ENCODE measurements at regions not wholly inside any gene's neighbourhood (a gene's known extent, or its start where the extent isn't known, plus 50 kb on each side); places are given as distances from the start of the nearest gene placed in this dataset.

DNA sequence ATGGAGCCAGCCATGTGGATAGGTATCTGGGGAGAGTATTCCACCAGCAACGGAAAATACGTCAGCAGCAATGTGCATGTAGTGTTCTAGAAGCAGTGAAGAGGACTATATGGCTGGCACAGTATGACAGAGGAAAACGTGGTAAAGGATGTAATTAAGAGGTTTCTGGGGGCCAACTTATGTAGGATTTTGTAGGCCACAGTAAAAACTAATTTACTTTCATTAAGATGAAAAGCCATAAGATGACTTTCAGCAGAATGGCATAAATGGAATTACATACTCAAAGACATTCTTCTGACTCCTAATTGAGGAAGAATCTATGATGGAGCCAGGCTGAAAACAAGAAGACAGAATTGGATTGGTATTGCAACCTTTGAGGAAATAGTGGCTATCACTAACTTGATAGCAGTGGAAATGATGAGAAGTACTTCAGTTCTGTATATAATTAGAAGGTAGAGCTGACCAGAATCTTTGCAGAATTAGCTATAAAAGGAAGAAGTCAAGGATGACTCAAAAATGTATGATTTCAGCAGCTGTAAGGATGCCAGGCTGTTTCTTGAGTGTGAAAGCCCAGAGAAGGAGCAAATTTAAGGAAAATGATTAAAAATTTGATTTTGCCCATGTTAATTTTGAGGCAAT, 156.7 kb downstream of the MBL2 start:
- Histone ChIP-seq H3K36me3 (ENCODE audit: control insufficient read depth in 2 of 2, extremely low read depth in 1 of 2, insufficient read depth in 2 of 2, low read length in 2 of 2) (no peaks in the 10 kb centered on the region), H3K4me3 (replicated peaks in 1 of 3; ENCODE audit: insufficient read depth in 1 of 3, low read depth in 1 of 3, low read length in 3 of 3) (no peak overlapping the region), H3K4me2 (ENCODE audit: insufficient read depth, low read length) (no peak overlapping the region), H4K20me1 (replicated peaks; ENCODE audit: control insufficient read depth, extremely low read depth, insufficient read depth, low read length) (no peaks in the 10 kb centered on the region), H3K9me1 (replicated peaks; ENCODE audit: control insufficient read depth, extremely low read depth, insufficient read depth, low read length) (no peaks in the 10 kb centered on the region), H3K27me3 (ENCODE audit: control insufficient read depth in 2 of 2, insufficient read depth in 2 of 2, low read length in 2 of 2) (no peaks in the 10 kb centered on the region), H3K9ac (replicated peaks; ENCODE audit: extremely low read depth, insufficient read depth, low read length) (no peak overlapping the region), H2AFZ (ENCODE audit: low read depth, low read length) (no peak overlapping the region), H3K79me2 (ENCODE audit: control insufficient read depth, insufficient read depth, low read length) (no peaks in the 10 kb centered on the region), H3K27ac (ENCODE audit: insufficient read depth, low read depth, low read length) (no peak overlapping the region), H3K4me1 (ENCODE audit: control insufficient read depth, extremely low read depth, insufficient read depth, low read length) (no peaks in the 10 kb centered on the region), H3K9me3 (replicated peaks; ENCODE audit: control insufficient read depth, insufficient read depth, low read length) (no peaks in the 10 kb centered on the region)
- ChIA-PET CTCF (no interaction called here), POLR2A (no interaction called here)
- TF ChIP-seq MYC (IDR thresholded peaks at IDR 0.05; ENCODE audit: low read depth, low read length) = no peak
- TF ChIP-seq POLR2AphosphoS5 (IDR thresholded peaks at IDR 0.05; ENCODE audit: insufficient read depth, low read depth, low read length) = no peak
- TF ChIP-seq GATA2 (IDR thresholded peaks at IDR 0.05; ENCODE audit: insufficient read depth, insufficient read length, low read depth, low read length) = no peak
- TF ChIP-seq POLR2A (IDR thresholded peaks at IDR 0.05; ENCODE audit: low read depth, low read length) = no peak
- no peak for TF ChIP-seq JUN (IDR thresholded peaks at IDR 0.05; ENCODE audit: borderline replicate concordance, insufficient read depth, insufficient read length, low read depth)
- TF ChIP-seq, protein P1, sequence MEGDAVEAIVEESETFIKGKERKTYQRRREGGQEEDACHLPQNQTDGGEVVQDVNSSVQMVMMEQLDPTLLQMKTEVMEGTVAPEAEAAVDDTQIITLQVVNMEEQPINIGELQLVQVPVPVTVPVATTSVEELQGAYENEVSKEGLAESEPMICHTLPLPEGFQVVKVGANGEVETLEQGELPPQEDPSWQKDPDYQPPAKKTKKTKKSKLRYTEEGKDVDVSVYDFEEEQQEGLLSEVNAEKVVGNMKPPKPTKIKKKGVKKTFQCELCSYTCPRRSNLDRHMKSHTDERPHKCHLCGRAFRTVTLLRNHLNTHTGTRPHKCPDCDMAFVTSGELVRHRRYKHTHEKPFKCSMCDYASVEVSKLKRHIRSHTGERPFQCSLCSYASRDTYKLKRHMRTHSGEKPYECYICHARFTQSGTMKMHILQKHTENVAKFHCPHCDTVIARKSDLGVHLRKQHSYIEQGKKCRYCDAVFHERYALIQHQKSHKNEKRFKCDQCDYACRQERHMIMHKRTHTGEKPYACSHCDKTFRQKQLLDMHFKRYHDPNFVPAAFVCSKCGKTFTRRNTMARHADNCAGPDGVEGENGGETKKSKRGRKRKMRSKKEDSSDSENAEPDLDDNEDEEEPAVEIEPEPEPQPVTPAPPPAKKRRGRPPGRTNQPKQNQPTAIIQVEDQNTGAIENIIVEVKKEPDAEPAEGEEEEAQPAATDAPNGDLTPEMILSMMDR (IDR thresholded peaks at IDR 0.05; ENCODE audit: extremely low read depth in 1 of 2, insufficient read depth in 1 of 2, low read depth in 1 of 2, low read length in 2 of 2) = no peak
- TF ChIP-seq EZH2 (IDR thresholded peaks at IDR 0.05; ENCODE audit: borderline replicate concordance, low read depth, low read length, severe bottlenecking) = no peak
- no peak for TF ChIP-seq FOS (IDR thresholded peaks at IDR 0.05; ENCODE audit: borderline replicate concordance, insufficient read depth, low read length)
- TF ChIP-seq, protein P2, sequence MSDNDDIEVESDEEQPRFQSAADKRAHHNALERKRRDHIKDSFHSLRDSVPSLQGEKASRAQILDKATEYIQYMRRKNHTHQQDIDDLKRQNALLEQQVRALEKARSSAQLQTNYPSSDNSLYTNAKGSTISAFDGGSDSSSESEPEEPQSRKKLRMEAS (IDR thresholded peaks at IDR 0.05; ENCODE audit: insufficient read depth, insufficient read length) = no peak
- intact Hi-C loops (cut with micrococcal nuclease) (no loop called here), dilution Hi-C loops (cut with MboI; ENCODE audit: extremely low pct_ligation_motif_present, low sequenced_read_pairs) (no loop called here)
- DNase-seq (ENCODE audit: low read depth, low spot score) (no peak), FAIRE-seq (no peak)
- BruUV-seq (replicated peaks) = no TSS peak
